Parathyroid adenoma (tissue), 2 donors: ENCODE measurements at regions not wholly inside any gene's neighbourhood (a gene's known extent, or its start where the extent isn't known, plus 50 kb on each side); places are given as distances from the start of the nearest gene placed in this dataset.

Experiments
- H2AFZ ChIP-seq: fragments of 300-600 bp; sonication (generic); one replicate; pipeline ENCODE4 v1.7.0; 2017; ENCODE audit warnings: antibody characterized with exemption, mild to moderate bottlenecking
- H3K27ac ChIP-seq: fragments of 300-600 bp; sonication (generic); one replicate; pipeline ENCODE4 v1.7.0; 2017
- H3K27me3 ChIP-seq: fragments of 300-600 bp; sonication (generic); one replicate; pipeline ENCODE4 v1.7.0; 2017; ENCODE audit warnings: low read length; ENCODE audit not compliant: control insufficient read depth, insufficient read depth
- H3K36me3 ChIP-seq: fragments of 300-600 bp; sonication (generic); one replicate; pipeline ENCODE4 v1.7.0; 2017; ENCODE audit warnings: low read length; ENCODE audit not compliant: control insufficient read depth, insufficient read depth
- H3K4me1 ChIP-seq: fragments of 300-600 bp; sonication (generic); one replicate; pipeline ENCODE4 v1.7.0; 2017; ENCODE audit warnings: control low read depth
- H3K4me2 ChIP-seq: fragments of 300-600 bp; sonication (generic); one replicate; pipeline ENCODE4 v1.7.0; 2017; ENCODE audit warnings: low read length
- H3K4me3 ChIP-seq: fragments of 300-600 bp; sonication (generic); one replicate; pipeline ENCODE4 v1.7.0; 2017; ENCODE audit warnings: low read depth, low read length
- H3K79me2 ChIP-seq: fragments of 300-600 bp; sonication (generic); one replicate; pipeline ENCODE4 v1.7.0; 2017; ENCODE audit warnings: control low read depth
- H3K9ac ChIP-seq: fragments of 300-600 bp; sonication (generic); one replicate; pipeline ENCODE4 v1.7.0; 2017; ENCODE audit warnings: mild to moderate bottlenecking
- H3K9me3 ChIP-seq: fragments of 300-600 bp; sonication (generic); one replicate; pipeline ENCODE4 v1.7.0; 2017; ENCODE audit warnings: low read length; ENCODE audit not compliant: control insufficient read depth
- CTCF ChIP-seq: fragments of 300-600 bp; sonication (generic); IDR thresholded peaks from one replicate; pipeline ENCODE4 v1.7.0; 2017; ENCODE audit warnings: antibody characterized with exemption, mild to moderate bottlenecking
- donor health status: primary hyperparathyroidism.

- Histone ChIP-seq H3K27ac (no peak overlapping the region), H3K36me3 (no peaks in the 10 kb centered on the region)
Observed at GRCh38 chr5:2324788-2325187, 426.7 kb downstream of the IRX2 start.

GRCh38 chr5:2320611-2321010 is 430.9 kb downstream of the IRX2 start:
- Histone ChIP-seq H3K4me2 (no peak overlapping the region), H3K9ac (no peak overlapping the region), H3K4me1 (no peaks in the 10 kb centered on the region), H2AFZ (no peak overlapping the region), H3K9me3 (no peaks in the 10 kb centered on the region), H3K79me2 (no peaks in the 10 kb centered on the region), H3K27ac (no peak overlapping the region), H3K36me3 (no peaks in the 10 kb centered on the region), H3K4me3 (no peak overlapping the region), H3K27me3 (no peaks in the 10 kb centered on the region)
- TF ChIP-seq CTCF, result no peak

More at GRCh38 chr5:2324788-2325187, 426.7 kb downstream of the IRX2 start:
- no peak overlapping the region for H2AFZ ChIP-seq
- H3K27me3 ChIP-seq, result no peaks in the 10 kb centered on the region
- no peaks in the 10 kb centered on the region for H3K4me1 ChIP-seq
- H3K79me2 ChIP-seq, result no peaks in the 10 kb centered on the region
- H3K4me3 ChIP-seq, result no peak overlapping the region
- TF ChIP-seq CTCF, result no peak
- H3K9ac ChIP-seq, result no peak overlapping the region
- no peaks in the 10 kb centered on the region for H3K9me3 ChIP-seq
- no peak overlapping the region for H3K4me2 ChIP-seq

- TF ChIP-seq CTCF, result no peak
- no peak overlapping the region for H3K4me3 ChIP-seq
- no peak overlapping the region for H2AFZ ChIP-seq
- H3K9ac ChIP-seq, result no peak overlapping the region
- H3K36me3 ChIP-seq, result no peaks in the 10 kb centered on the region
- H3K4me2 ChIP-seq, result no peak overlapping the region
- no peak overlapping the region for H3K27ac ChIP-seq
- H3K27me3 ChIP-seq, result no peaks in the 10 kb centered on the region
- H3K9me3 ChIP-seq, result no peaks in the 10 kb centered on the region
- H3K4me1 ChIP-seq, result no peaks in the 10 kb centered on the region
- H3K79me2 ChIP-seq, result no peaks in the 10 kb centered on the region
Observed at GRCh38 chr5:2317540-2317939, 433.9 kb downstream of the IRX2 start.

GRCh38 chr5:2311851-2312250 is 429.1 kb upstream of the IRX4 start:
- no peaks in the 10 kb centered on the region for H3K4me1 ChIP-seq

More at GRCh38 chr5:2311851-2312250, 429.1 kb upstream of the IRX4 start:
- Histone ChIP-seq H2AFZ (no peak overlapping the region), H3K9me3 (no peaks in the 10 kb centered on the region), H3K4me3 (no peak overlapping the region), H3K27ac (no peak overlapping the region), H3K36me3 (no peaks in the 10 kb centered on the region), H3K4me2 (no peak overlapping the region), H3K9ac (no peak overlapping the region), H3K27me3 (no peaks in the 10 kb centered on the region), H3K79me2 (no peaks in the 10 kb centered on the region)
- no peak for TF ChIP-seq CTCF
